GM21737 (cell line): ENCODE measurements at regions not wholly inside any gene's neighbourhood (a gene's known extent, or its start where the extent isn't known, plus 50 kb on each side); places are given as distances from the start of the nearest gene placed in this dataset.

Experiments used
- ATAC-seq: cut with Tn5 transposase; IDR thresholded peaks from one replicate; pipeline ENCODE4 v1.9.1; 2021; ENCODE audit warnings: mild to moderate bottlenecking, moderate library complexity; ENCODE audit not compliant: unreplicated experiment

GRCh38 chr1:59138402-59138801, 158.5 kb upstream of the FGGY start:
- ATAC-seq: no peak

- no peak for ATAC-seq
Observed at GRCh38 chr1:59139396-59139795, 157.5 kb upstream of the FGGY start.

- no peak for ATAC-seq
Observed at GRCh38 chr1:59141267-59141863, 155.5 kb upstream of the FGGY start.

- ATAC-seq: no peak
Observed at GRCh38 chr1:59142311-59143132, 154.4 kb upstream of the FGGY start.

GRCh38 chr1:59143133-59143487, 153.8 kb upstream of the FGGY start:
- no peak for ATAC-seq

GRCh38 chr1:59143811-59144210, 153.1 kb upstream of the FGGY start:
- ATAC-seq: no peak

- ATAC-seq: no peak
Observed at GRCh38 chr1:59144959-59145358, 151.9 kb upstream of the FGGY start.

GRCh38 chr1:59146056-59146455, 150.8 kb upstream of the FGGY start:
- ATAC-seq: no peak

GRCh38 chr1:59146651-59147358, 150.1 kb upstream of the FGGY start:
- peak; percentile 54 for ATAC-seq

- ATAC-seq: no peak
Observed at GRCh38 chr1:59149435-59149834, 147.5 kb upstream of the FGGY start.

- ATAC-seq: peak; percentile 58
Observed at GRCh38 chr1:59150577-59151386, 146.1 kb upstream of the FGGY start.

GRCh38 chr1:59151387-59151761, 145.5 kb upstream of the FGGY start:
- no peak for ATAC-seq

- no peak for ATAC-seq
Observed at GRCh38 chr1:59151860-59152259, 145.0 kb upstream of the FGGY start.

- no peak for ATAC-seq
Observed at GRCh38 chr1:59152511-59152910, 144.4 kb upstream of the FGGY start.

- ATAC-seq: no peak
Observed at GRCh38 chr1:59154401-59154800, 142.5 kb upstream of the FGGY start.

GRCh38 chr1:59155351-59155750, 141.5 kb upstream of the FGGY start:
- no peak for ATAC-seq

GRCh38 chr1:59156051-59156450, 140.8 kb upstream of the FGGY start:
- no peak for ATAC-seq

- ATAC-seq: no peak
Observed at GRCh38 chr1:59156526-59157199, 140.2 kb upstream of the FGGY start.

- ATAC-seq: no peak
Observed at GRCh38 chr1:59158321-59158720, 138.6 kb upstream of the FGGY start.

GRCh38 chr1:59159557-59160203, 137.2 kb upstream of the FGGY start:
- ATAC-seq: no peak
